Forelimb muscle (tissue), 1 donor: ENCODE measurements at regions not wholly inside any gene's neighbourhood (a gene's known extent, or its start where the extent isn't known, plus 50 kb on each side); places are given as distances from the start of the nearest gene placed in this dataset.

Source experiments
- DNase-seq: peaks from one replicate; pipeline ENCODE4 v3.0.0-alpha.2; 2013; ENCODE audit warnings: low read depth

- DNase-seq, result no peak
Measured at GRCh38 chr15:46703871-46704637, 1013.3 kb upstream of the SEMA6D start.

DNA sequence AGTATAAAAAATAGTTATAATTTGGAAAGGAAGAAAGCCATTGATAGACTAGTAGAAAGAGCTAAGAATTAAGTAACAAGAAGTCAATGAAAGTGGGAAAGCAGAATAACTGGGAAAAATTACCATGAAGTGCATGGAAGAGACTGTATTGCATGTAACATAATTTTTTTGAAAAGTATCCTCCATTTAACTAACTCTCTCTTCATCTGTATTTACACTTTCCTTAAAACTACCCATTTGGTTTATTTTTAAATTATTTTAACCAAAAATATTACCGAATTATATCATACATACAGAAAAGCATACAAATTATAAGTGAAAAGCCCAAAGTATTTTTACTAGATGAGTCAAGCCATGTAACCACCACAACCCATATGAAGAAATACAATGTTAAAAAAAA lies 1009.9 kb upstream of the SEMA6D start:
- DNase-seq, result no peak

GRCh38 chr15:46708226-46708625 lies 1009.1 kb upstream of the SEMA6D start:
- no peak for DNase-seq

DNA sequence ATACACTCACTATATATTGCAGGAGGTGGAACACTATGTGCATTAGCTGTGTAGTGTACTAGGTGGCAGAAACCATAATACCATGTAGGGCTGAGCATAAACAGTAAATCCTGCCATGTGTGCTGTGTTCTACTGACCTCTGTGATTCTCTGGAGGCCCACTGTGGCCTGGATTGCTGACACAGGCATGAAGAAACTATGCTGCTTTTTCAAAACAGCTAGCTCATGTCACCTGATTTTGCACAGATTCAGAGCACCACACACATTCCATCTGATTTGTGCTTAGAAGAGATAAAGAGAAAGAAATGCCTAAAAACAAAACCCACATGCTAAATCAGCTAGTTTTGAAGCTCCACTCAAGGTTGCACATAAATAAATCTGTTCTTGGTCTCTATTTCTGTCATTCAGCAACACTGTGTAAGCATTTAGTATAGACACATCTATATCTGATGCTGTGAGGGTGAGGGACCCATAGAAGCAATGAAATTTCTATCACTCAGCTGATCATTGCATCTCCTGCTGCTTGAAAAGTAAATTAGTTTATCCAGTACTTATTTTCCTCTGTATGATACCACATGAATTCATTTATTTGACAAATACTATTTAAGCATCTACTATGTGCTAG lies 1007.7 kb upstream of the SEMA6D start:
- DNase-seq, result no peak

DNA sequence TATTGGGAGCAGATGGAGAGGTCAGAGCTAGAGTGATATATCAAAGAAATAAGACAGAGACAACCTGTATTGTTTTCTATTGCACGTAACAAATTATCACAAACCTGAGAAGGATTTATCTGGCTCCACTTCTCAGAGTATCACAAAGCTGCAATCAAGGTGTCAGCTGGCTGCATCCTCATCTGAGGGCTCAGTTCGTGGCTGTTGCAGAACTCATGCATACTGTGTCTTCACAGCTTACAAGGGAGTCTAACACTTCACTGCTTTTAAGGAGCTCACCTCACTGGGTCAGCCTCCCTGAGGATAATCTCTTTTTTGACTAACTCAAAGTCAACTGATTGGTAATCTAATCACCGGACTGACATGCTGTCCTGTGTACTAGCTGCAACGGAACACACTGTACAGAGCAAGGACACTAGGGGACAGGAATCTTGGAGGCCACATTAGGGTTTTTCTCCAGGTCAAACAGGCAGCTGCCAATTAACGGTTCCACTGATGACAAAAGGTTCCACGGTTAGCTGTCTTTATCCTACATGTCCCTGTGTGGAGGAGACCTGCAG lies 1006.8 kb upstream of the SEMA6D start:
- no peak for DNase-seq

DNA sequence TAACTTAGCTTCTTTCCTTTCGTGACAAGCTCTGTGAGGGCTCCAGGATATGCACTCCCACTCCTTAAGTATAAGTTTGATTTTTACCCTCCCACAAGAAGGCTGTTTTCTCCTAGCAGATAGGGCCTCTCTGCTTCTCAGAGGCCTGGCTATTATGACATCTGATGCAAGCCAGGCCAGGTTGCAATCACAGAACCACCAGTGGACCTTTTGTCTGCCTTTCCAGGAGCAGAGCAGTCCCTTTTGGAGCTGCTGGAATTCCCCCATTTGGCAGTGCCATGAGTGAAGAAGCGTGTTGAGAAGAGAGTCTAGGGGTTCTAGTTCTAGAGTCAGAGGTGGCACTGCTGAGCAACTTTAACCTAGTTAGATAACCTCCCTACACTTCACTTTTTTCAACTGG lies 1004.3 kb upstream of the SEMA6D start:
- no peak for DNase-seq

DNA sequence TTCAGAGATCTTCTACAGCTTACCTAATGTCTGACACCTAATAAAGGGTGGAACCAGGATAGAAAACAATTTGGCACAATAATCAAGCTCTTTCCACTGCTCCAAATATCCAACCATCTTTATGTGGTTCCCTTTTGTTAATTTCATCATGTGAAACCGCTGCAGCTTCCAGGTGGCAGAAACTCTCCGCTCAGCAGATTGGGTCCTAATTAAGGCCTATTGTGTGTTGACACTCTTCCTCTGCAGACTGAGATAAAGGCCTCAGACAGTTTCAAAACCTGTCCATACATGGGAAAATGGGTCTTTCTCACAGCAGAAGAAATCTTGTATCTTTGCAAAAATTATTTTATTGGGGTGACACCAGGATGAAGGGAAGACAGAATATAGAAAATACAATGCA lies 1002.4 kb upstream of the SEMA6D start:
- DNase-seq, result no peak

GRCh38 chr15:46723308-46723707 lies 994.0 kb upstream of the SEMA6D start:
- DNase-seq, result no peak

DNA sequence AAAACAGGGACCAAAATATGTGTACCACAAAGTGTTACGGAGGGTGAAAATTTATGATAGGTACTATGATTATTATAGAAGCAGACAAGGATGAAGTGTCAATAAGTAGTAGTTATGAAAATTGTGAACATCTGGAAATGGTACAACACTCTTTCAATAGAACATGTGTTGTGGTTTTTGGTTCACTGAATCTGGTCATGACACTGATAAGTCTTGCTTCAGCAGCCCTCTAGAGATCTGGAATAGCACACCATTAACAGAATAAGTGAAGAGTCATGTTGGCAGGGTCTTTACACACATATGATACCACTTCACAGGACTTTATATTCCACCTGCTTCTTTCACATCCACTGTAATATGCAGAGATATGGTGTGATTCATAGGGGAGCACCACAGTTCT lies 985.2 kb upstream of the SEMA6D start:
- DNase-seq, result no peak

GRCh38 chr15:46735115-46735514 lies 982.2 kb upstream of the SEMA6D start:
- no peak for DNase-seq

DNA sequence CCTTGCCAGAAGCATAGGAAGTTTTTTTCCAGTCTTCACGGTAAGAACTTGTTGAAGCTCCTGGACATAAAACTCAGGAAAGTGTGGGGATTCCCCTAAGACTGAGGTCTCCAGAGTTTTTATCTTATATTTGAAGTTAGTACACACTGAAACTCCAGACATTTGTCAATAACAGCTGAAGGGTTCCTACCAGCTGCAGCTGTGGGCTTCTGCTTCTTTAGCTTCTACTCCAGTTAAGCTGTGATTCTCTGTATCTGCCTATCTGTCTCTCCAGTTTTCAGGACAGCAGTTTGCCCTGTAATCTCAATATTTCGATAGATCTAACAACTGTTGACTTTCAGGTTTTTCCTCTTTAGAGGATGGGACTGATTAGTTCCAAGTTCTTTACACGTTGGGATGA lies 966.0 kb upstream of the SEMA6D start:
- DNase-seq, result no peak

DNA sequence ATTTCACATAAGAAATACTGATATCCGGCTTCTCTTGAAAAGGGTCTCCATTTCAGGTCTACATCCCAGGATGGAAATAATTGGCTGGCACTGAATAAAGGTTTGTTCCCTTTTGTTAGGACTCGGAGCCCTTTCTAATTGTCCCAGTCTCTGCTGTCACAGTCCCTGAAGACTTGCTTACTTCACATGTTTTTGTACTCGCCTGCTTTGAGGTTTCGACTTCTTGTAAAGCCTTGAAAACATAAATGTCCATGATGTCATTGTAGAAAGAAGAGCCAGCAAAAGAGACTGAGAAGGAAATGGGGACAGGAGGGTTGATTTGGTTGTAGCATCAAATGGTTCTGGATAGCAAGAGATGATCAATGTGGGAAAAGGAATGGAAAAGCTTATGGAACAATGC lies 963.4 kb upstream of the SEMA6D start:
- DNase-seq, result no peak

DNA sequence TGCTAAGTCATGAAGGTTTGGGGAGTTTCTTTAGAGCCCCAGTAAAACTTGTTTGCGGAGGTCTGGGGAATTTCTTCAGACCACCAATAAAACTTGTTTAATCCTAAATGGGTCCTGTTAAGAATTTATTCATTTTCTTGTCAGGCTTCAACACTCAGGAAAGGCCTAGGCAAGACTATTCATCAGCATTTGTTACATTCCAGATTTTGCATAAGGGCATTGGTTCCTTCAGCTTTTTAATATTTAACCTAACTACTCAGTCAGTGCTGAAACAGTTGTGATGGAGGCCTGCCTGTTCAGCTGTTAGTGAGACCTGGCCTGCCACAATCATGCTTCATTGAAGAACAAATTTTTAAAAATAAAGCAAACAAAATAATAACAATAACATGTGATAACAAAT lies 954.2 kb upstream of the SEMA6D start:
- no peak for DNase-seq

DNA sequence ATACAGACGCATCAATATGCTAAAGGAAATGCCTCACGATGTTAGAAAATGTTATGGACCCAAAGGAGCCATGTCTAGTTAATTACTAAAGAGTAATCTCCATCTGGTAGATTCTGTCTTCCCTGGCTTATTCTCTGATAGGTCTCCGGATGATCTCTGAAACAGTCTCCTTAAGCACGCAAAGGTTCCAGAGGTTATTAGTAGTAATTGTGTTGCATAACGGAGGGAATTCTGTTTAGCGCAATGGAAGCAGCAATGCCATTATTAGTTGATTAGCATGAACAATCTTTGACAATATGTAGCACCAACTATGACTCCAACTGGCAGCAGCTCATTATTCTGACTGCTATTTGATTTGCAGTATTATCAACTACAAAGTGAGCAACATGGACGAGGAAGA lies 952.5 kb upstream of the SEMA6D start:
- DNase-seq, result no peak

- DNase-seq, result no peak
Measured at GRCh38 chr15:46766021-46766420, 951.3 kb upstream of the SEMA6D start.

GRCh38 chr15:46768287-46768686 lies 949.0 kb upstream of the SEMA6D start:
- DNase-seq, result no peak

DNA sequence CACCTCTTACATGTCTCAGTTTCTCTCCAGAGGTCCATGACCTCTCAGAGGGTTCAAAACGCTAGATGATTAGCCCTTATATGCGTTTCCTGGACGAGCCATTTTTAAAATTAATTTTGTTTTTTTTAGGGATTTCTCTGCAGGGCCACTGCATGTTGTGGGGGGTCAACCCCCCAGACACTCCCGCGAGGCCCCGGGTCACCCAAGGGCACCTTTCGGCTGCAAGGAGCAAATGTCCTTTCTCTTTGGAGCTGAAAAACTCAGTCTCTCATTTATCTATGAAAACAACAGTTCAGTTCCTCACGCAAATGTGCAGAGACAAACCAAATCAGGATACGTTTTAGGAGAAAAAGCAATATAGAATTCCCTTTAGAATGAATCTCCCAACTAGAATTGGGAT lies 944.3 kb upstream of the SEMA6D start:
- DNase-seq, result no peak

GRCh38 chr15:46778876-46779275 lies 938.4 kb upstream of the SEMA6D start:
- no peak for DNase-seq

- no peak for DNase-seq
Measured at GRCh38 chr15:46786590-46787285, 930.6 kb upstream of the SEMA6D start.

DNA sequence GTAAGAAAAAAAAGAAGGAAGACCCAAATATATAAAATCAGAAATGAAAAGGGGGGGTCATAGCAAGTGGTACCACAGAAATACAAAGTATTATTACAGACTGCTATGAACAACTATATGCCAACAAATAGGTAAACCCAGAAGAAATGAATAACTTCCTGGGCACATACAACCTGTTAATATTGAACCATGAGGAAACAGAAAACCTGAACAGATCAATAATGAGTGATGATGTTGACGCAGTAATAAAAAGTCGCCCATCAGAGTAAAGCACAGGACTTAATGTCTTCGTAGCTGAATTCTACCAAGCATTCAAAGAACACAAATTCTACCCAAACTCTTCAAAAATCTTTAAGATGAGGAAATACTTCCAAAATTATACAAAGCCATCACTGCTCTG lies 921.6 kb upstream of the SEMA6D start:
- DNase-seq, result no peak

- no peak for DNase-seq
Measured at GRCh38 chr15:46808834-46809233, 908.5 kb upstream of the SEMA6D start.

DNA sequence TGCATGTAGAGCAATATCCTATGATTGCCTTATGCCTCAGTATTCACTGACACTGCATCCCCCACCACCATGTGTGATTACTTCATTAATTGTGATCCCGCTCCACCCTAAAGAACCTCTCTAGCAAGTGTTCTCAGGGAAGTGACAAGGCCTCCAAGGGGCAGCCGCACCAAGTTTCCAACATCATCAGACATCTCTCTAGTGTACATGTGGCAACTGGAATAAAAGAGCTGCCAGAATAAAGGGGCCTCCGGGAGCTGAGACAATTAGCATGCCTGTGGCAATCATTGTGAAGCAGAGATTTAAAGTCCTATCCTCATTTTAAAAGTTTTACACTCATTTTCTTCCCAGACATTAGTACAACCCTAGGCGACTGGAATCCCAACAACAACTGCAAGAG lies 902.1 kb upstream of the SEMA6D start:
- no peak for DNase-seq

DNA sequence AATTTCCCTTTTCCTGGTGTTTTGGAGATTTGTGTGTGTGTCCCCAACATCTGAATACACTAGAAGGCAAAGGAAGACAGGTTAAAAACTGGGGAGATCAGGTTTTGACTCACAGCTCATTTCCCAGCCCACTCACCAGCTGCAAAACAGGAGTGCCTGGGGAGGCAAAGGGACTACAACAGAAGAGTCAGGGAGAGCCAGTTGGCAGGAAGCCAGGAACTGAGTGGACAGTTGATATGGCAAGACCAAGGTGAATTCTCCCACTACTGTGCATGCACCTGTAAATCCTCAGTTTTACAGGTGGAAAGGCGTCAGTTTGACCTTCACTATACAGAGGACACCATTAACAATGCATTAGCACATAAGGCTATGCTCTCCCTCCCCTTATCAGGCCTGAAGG lies 901.5 kb upstream of the SEMA6D start:
- no peak for DNase-seq
